Neuron (in vitro differentiated cells): ENCODE measurements at regions not wholly inside any gene's neighbourhood (a gene's known extent, or its start where the extent isn't known, plus 50 kb on each side); places are given as distances from the start of the nearest gene placed in this dataset.

Experiments used
- H2AFZ ChIP-seq: one replicate; pipeline ENCODE4 v1.6.1; 2013; ENCODE audit warnings: low read depth, mild to moderate bottlenecking, inconsistent platforms, low read length, moderate library complexity
- H3K27me3 ChIP-seq: one replicate; pipeline ENCODE4 v1.6.1; 2013; ENCODE audit warnings: low read length; ENCODE audit not compliant: insufficient read depth
- H3K36me3 ChIP-seq: one replicate; pipeline ENCODE4 v1.6.1; 2013; ENCODE audit warnings: low read length; ENCODE audit not compliant: insufficient read depth
- H3K4me1 ChIP-seq: one replicate; pipeline ENCODE4 v1.6.1; 2013; ENCODE audit warnings: low read length; ENCODE audit not compliant: insufficient read depth
- H3K4me3 ChIP-seq: 2 replicates; pipeline ENCODE4 v1.5.1; 2013; ENCODE audit warnings: mild to moderate bottlenecking, low read length, moderate library complexity
- H3K9me3 ChIP-seq: one replicate; pipeline ENCODE4 v1.6.1; 2013; ENCODE audit warnings: low read length

- H2AFZ ChIP-seq, result no peak overlapping the region
- H3K4me1 ChIP-seq, result peaks cover 3% of the 10 kb centered on the region
- no peak overlapping the region for H3K4me3 ChIP-seq
- no peaks in the 10 kb centered on the region for H3K27me3 ChIP-seq
- no peaks in the 10 kb centered on the region for H3K36me3 ChIP-seq
- no peaks in the 10 kb centered on the region for H3K9me3 ChIP-seq
These were observed 1168.6 kb downstream of the KCNT2 start for GRCh38 chr1:195439661-195440060.

- H3K9me3 ChIP-seq, result no peaks in the 10 kb centered on the region
- no peaks in the 10 kb centered on the region for H3K27me3 ChIP-seq
- H3K36me3 ChIP-seq, result no peaks in the 10 kb centered on the region
- H3K4me3 ChIP-seq, result no peak overlapping the region
- H2AFZ ChIP-seq, result no peak overlapping the region
- peaks cover 5% of the 10 kb centered on the region for H3K4me1 ChIP-seq
These were observed 1173.6 kb downstream of the KCNT2 start for GRCh38 chr1:195434566-195435203.

- Histone ChIP-seq H3K36me3 (no peaks in the 10 kb centered on the region), H2AFZ (no peak overlapping the region), H3K27me3 (no peaks in the 10 kb centered on the region), H3K4me1 (peaks cover 5% of the 10 kb centered on the region), H3K4me3 (no peak overlapping the region), H3K9me3 (no peaks in the 10 kb centered on the region)
These were observed 1177.4 kb downstream of the KCNT2 start for GRCh38 chr1:195430826-195431225.

- Histone ChIP-seq H3K27me3 (no peaks in the 10 kb centered on the region), H3K4me3 (no peak overlapping the region), H3K9me3 (no peaks in the 10 kb centered on the region), H3K4me1 (no peaks in the 10 kb centered on the region), H2AFZ (no peak overlapping the region), H3K36me3 (no peaks in the 10 kb centered on the region)
These were observed 1179.3 kb downstream of the KCNT2 start for GRCh38 chr1:195428927-195429326.

GRCh38 chr1:195415584-195415983 is 1192.7 kb downstream of the KCNT2 start:
- H3K4me3 ChIP-seq, result no peak overlapping the region
- no peaks in the 10 kb centered on the region for H3K27me3 ChIP-seq
- H3K9me3 ChIP-seq, result no peaks in the 10 kb centered on the region
- no peak overlapping the region for H2AFZ ChIP-seq
- no peaks in the 10 kb centered on the region for H3K36me3 ChIP-seq
- H3K4me1 ChIP-seq, result no peaks in the 10 kb centered on the region

GRCh38 chr1:195394567-195394966 is 1213.7 kb downstream of the KCNT2 start:
- H3K9me3 ChIP-seq, result no peaks in the 10 kb centered on the region
- no peaks in the 10 kb centered on the region for H3K27me3 ChIP-seq
- H2AFZ ChIP-seq, result no peak overlapping the region
- no peaks in the 10 kb centered on the region for H3K4me1 ChIP-seq
- H3K4me3 ChIP-seq, result no peak overlapping the region
- H3K36me3 ChIP-seq, result no peaks in the 10 kb centered on the region

- H3K27me3 ChIP-seq, result no peaks in the 10 kb centered on the region
- H3K36me3 ChIP-seq, result no peaks in the 10 kb centered on the region
- no peaks in the 10 kb centered on the region for H3K4me1 ChIP-seq
- no peak overlapping the region for H3K4me3 ChIP-seq
- H2AFZ ChIP-seq, result no peak overlapping the region
- no peaks in the 10 kb centered on the region for H3K9me3 ChIP-seq
These were observed 1232.0 kb downstream of the KCNT2 start for GRCh38 chr1:195376190-195376589.

GRCh38 chr1:195373856-195374255 is 1234.4 kb downstream of the KCNT2 start:
- Histone ChIP-seq H3K27me3 (no peaks in the 10 kb centered on the region), H2AFZ (no peak overlapping the region), H3K4me3 (no peak overlapping the region), H3K4me1 (no peaks in the 10 kb centered on the region), H3K9me3 (no peaks in the 10 kb centered on the region), H3K36me3 (no peaks in the 10 kb centered on the region)

- H2AFZ ChIP-seq, result no peak overlapping the region
- no peaks in the 10 kb centered on the region for H3K9me3 ChIP-seq
- H3K36me3 ChIP-seq, result no peaks in the 10 kb centered on the region
- H3K4me1 ChIP-seq, result no peaks in the 10 kb centered on the region
- no peak overlapping the region for H3K4me3 ChIP-seq
- no peaks in the 10 kb centered on the region for H3K27me3 ChIP-seq
These were observed 1263.1 kb downstream of the KCNT2 start for GRCh38 chr1:195345149-195345548.

GRCh38 chr1:195337646-195338045 is 1270.6 kb downstream of the KCNT2 start:
- Histone ChIP-seq H3K4me1 (peaks cover 12% of the 10 kb centered on the region), H3K36me3 (no peaks in the 10 kb centered on the region), H3K9me3 (no peaks in the 10 kb centered on the region), H3K27me3 (no peaks in the 10 kb centered on the region), H2AFZ (peak overlapping the region; percentile 11), H3K4me3 (no peak overlapping the region)

- Histone ChIP-seq H3K4me1 (peaks cover 12% of the 10 kb centered on the region), H2AFZ (peak overlapping the region; percentile 11), H3K9me3 (no peaks in the 10 kb centered on the region), H3K36me3 (no peaks in the 10 kb centered on the region), H3K4me3 (no peak overlapping the region), H3K27me3 (no peaks in the 10 kb centered on the region)
These were observed 1271.4 kb downstream of the KCNT2 start for GRCh38 chr1:195336812-195337211.

- H3K4me3 ChIP-seq, result no peak overlapping the region
- no peaks in the 10 kb centered on the region for H3K9me3 ChIP-seq
- no peak overlapping the region for H2AFZ ChIP-seq
- peaks cover 12% of the 10 kb centered on the region for H3K4me1 ChIP-seq
- no peaks in the 10 kb centered on the region for H3K36me3 ChIP-seq
- H3K27me3 ChIP-seq, result no peaks in the 10 kb centered on the region
These were observed 1272.7 kb downstream of the KCNT2 start for GRCh38 chr1:195335541-195335940.

- H3K27me3 ChIP-seq, result no peaks in the 10 kb centered on the region
- peaks cover 8% of the 10 kb centered on the region for H3K4me1 ChIP-seq
- H3K4me3 ChIP-seq, result no peak overlapping the region
- H2AFZ ChIP-seq, result no peak overlapping the region
- H3K36me3 ChIP-seq, result no peaks in the 10 kb centered on the region
- no peaks in the 10 kb centered on the region for H3K9me3 ChIP-seq
These were observed 1276.1 kb downstream of the KCNT2 start for GRCh38 chr1:195332102-195332501.

GRCh38 chr1:195328681-195329080 is 1279.6 kb downstream of the KCNT2 start:
- Histone ChIP-seq H3K27me3 (no peaks in the 10 kb centered on the region), H3K4me3 (no peak overlapping the region)

More at GRCh38 chr1:195328681-195329080, 1279.6 kb downstream of the KCNT2 start:
- H3K4me1 ChIP-seq, result no peaks in the 10 kb centered on the region
- no peaks in the 10 kb centered on the region for H3K36me3 ChIP-seq
- no peaks in the 10 kb centered on the region for H3K9me3 ChIP-seq
- no peak overlapping the region for H2AFZ ChIP-seq
